Fibroblast of villous mesenchyme (primary cell): ENCODE measurements at regions not wholly inside any gene's neighbourhood (a gene's known extent, or its start where the extent isn't known, plus 50 kb on each side); places are given as distances from the start of the nearest gene placed in this dataset.
"Not testable (repeated sequence)": the region's sequence is repeated elsewhere in the genome, so short reads cannot be mapped to it uniquely, and the experiment has no call there.

ENCODE experiments used
- DNase-seq: peaks from one replicate; pipeline ENCODE4 v3.0.0-alpha.2; 2010; ENCODE audit warnings: low read depth
- H3K4me3 ChIP-seq: 2 replicates; pipeline ENCODE4 v1.5.1; 2011; ENCODE audit warnings: low read depth, mild to moderate bottlenecking, low read length
- TF ChIP-seq, protein P1 (sequence below): IDR thresholded peaks from 2 replicates; pipeline ENCODE4 v1.5.1; 2012; ENCODE audit warnings: low read depth, mild to moderate bottlenecking, low read length; ENCODE audit not compliant: insufficient read depth

- DNase-seq = no peak
- no peak overlapping the region for H3K4me3 ChIP-seq
- TF ChIP-seq, protein P1, sequence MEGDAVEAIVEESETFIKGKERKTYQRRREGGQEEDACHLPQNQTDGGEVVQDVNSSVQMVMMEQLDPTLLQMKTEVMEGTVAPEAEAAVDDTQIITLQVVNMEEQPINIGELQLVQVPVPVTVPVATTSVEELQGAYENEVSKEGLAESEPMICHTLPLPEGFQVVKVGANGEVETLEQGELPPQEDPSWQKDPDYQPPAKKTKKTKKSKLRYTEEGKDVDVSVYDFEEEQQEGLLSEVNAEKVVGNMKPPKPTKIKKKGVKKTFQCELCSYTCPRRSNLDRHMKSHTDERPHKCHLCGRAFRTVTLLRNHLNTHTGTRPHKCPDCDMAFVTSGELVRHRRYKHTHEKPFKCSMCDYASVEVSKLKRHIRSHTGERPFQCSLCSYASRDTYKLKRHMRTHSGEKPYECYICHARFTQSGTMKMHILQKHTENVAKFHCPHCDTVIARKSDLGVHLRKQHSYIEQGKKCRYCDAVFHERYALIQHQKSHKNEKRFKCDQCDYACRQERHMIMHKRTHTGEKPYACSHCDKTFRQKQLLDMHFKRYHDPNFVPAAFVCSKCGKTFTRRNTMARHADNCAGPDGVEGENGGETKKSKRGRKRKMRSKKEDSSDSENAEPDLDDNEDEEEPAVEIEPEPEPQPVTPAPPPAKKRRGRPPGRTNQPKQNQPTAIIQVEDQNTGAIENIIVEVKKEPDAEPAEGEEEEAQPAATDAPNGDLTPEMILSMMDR = no peak
Observed at GRCh38 chr12:131327521-131328488, 374.1 kb downstream of the ADGRD1 start.

DNA sequence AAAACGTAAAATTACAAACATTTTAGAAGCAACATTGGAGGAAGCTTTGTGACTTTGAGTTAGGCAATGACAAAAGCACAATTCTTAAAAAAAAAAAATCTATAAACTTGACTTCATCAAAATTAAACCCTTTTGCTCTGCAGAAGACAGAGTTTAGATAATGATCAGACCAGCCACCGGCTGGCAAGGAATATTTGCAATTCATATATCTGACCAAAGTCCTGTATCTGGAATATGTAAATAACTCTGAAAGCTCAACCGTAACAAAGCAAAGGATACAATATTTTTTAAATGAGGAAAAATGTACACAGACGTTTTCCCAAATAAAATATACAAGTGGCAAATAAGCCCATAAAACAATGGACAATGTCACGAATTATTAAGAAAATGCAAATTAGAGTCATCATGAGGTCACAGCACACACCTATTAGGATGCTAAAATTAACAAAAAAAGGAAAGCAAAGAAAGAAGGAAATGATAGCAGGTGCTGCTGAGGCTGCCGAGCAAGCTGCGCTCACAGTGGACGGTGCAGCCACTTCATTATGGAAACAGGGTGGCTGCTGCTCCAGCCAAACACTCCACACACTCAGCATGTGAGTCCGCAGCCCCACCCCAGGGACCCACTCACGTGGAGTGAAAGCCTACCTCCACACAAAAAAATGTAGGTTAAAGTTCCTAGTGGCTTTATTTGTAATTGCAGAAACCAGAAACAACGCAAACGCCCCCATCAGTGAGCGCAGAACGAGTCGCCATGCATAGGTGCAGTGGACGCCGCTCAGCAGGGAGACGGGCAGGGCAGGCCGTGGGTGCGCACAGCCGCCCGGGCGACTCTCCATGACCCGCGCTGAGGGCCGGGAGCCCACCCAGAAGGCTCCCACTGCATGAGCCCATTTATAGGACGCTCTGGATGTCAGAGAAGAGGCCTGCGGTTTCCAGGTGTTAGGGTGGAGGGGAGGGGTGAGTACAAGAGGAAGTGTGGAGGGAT lies 375.4 kb downstream of the ADGRD1 start:
- not testable (repeated sequence) for H3K4me3 ChIP-seq, DNase-seq

DNA sequence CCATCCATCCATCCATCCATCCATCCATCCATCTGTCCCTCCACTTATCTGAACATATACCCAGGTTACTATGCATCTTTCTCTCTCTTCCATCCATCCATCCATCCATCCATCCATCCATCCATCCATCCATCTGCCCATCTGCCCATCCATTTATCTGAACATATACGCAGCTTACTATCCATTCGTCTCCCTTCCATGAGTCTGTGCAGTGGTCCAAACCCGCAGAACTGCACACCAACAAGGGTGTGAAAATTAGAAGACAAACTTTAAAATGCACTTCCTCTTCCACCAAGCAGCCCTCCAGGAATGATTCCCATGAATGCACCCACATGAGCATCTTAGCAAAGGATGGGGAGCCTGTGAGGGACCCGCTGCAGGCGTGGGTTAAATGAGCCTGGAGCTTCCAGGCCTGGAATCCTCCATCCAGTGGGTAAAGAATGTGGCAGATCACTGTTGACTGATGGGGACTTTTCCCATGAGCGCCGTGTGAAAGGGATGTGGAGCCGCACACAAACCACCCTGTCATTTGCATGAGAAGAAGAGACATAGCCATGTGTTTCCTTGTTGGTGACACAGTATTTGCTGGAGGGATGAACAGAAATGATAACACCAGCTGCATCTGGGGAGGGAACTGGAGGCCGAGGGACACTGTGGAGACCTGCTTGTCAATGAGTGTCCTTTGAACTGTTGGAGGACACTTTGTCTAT lies 376.6 kb downstream of the ADGRD1 start:
- no peak overlapping the region for H3K4me3 ChIP-seq
- TF ChIP-seq, protein P1 = no peak
- no peak for DNase-seq

- DNase-seq = no peak
- TF ChIP-seq, protein P1 = no peak
- no peak overlapping the region for H3K4me3 ChIP-seq
Observed at GRCh38 chr12:131331148-131331750, 377.5 kb downstream of the ADGRD1 start.

GRCh38 chr12:131332224-131332623 lies 378.5 kb downstream of the ADGRD1 start:
- TF ChIP-seq, protein P1 = no peak
- DNase-seq = no peak

GRCh38 chr12:131333136-131333535 lies 377.8 kb upstream of the SFSWAP start:
- TF ChIP-seq, protein P1 = no peak
- DNase-seq = no peak
- H3K4me3 ChIP-seq = no peak overlapping the region

More at GRCh38 chr12:131332224-131332623, 378.5 kb downstream of the ADGRD1 start:
- no peak overlapping the region for H3K4me3 ChIP-seq
